ENCODE measurements at regions not wholly inside any gene's neighbourhood (a gene's known extent, or its start where the extent isn't known, plus 50 kb on each side); places are given as distances from the start of the nearest gene placed in this dataset.
"Not testable (repeated sequence)": the region's sequence is repeated elsewhere in the genome, so short reads cannot be mapped to it uniquely, and the experiment has no call there.

- CTCF ChIA-PET, result no interaction called here
- Histone ChIP-seq H3K27ac (ENCODE audit: low read depth, low read length) (no peak overlapping the region), H3K27me3 (ENCODE audit: control insufficient read depth in 2 of 2, insufficient read depth in 2 of 2, low read length in 2 of 2) (no peaks in the 10 kb centered on the region), H3K9me3 (ENCODE audit: control insufficient read depth in 2 of 3, low read length in 3 of 3) (no peaks in the 10 kb centered on the region), H3K4me1 (ENCODE audit: control insufficient read depth in 2 of 2, insufficient read depth in 2 of 2, low read length in 2 of 2) (no peaks in the 10 kb centered on the region), H3K4me3 (ENCODE audit: low read length) (no peak overlapping the region), H3K36me3 (ENCODE audit: control insufficient read depth in 2 of 3, insufficient read depth in 3 of 3, low read length in 3 of 3) (no peaks in the 10 kb centered on the region)
- POLR2A ChIA-PET, result no interaction called here
- ATAC-seq (no peak), DNase-seq (no peak)
- H3K27me3 Mint-ChIP-seq, result no peaks in the 10 kb centered on the region
- no peak overlapping the region for H3K27ac Mint-ChIP-seq
- intact Hi-C loops (cut with micrococcal nuclease), result no loop called here
- H3K9me3 Mint-ChIP-seq, result peaks cover 0 to 25% (median 7%) of the 10 kb centered on the region in 11 donors
- no peaks in the 10 kb centered on the region for H3K4me1 Mint-ChIP-seq
- no peaks in the 10 kb centered on the region for H3K36me3 Mint-ChIP-seq
- no peak overlapping the region for H3K4me3 Mint-ChIP-seq
Observed at GRCh38 chr4:12472087-12472486, 1012.1 kb downstream of the RAB28 start.

GRCh38 chr4:12471193-12471592 is 1012.9 kb downstream of the RAB28 start:
- ChIA-PET CTCF (no interaction called here), POLR2A (no interaction called here)
- H3K27ac ChIP-seq (ENCODE audit: low read depth, low read length), result no peak overlapping the region
- H3K36me3 Mint-ChIP-seq, result no peaks in the 10 kb centered on the region
- H3K4me3 Mint-ChIP-seq, result no peak overlapping the region
- no peaks in the 10 kb centered on the region for H3K9me3 ChIP-seq (ENCODE audit: control insufficient read depth in 2 of 3, low read length in 3 of 3)
- H3K4me1 ChIP-seq (ENCODE audit: control insufficient read depth in 2 of 2, insufficient read depth in 2 of 2, low read length in 2 of 2), result no peaks in the 10 kb centered on the region
- no peaks in the 10 kb centered on the region for H3K36me3 ChIP-seq (ENCODE audit: control insufficient read depth in 2 of 3, insufficient read depth in 3 of 3, low read length in 3 of 3)
- DNase-seq (no peak), ATAC-seq (no peak)
- H3K27ac Mint-ChIP-seq, result no peak overlapping the region
- peaks cover 0 to 25% (median 6%) of the 10 kb centered on the region in 11 donors for H3K9me3 Mint-ChIP-seq
- no peaks in the 10 kb centered on the region for H3K27me3 Mint-ChIP-seq
- H3K4me3 ChIP-seq (ENCODE audit: low read length), result no peak overlapping the region
- H3K4me1 Mint-ChIP-seq, result no peaks in the 10 kb centered on the region
- no peaks in the 10 kb centered on the region for H3K27me3 ChIP-seq (ENCODE audit: control insufficient read depth in 2 of 2, insufficient read depth in 2 of 2, low read length in 2 of 2)
- intact Hi-C loops (cut with micrococcal nuclease), result no loop called here

DNA sequence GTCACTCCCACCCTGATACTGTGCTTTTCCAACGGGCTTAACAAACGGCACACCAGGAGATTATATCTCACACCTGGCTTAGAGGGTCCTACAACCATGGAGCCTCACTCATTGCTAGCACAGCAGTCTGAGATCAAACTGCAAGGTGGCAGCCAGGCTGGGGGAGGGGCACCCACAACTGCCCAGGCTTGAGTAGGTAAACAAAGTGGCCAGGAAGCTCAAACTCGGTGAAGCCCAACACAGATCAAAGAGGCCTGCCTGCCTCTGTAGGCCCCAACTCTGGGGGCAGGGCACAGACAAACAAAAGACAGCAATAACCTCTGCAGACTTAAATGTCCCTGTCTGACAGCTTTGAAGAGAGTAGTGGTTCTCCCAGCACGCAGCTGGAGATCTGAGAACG is 1022.6 kb downstream of the RAB28 start:
- H3K9me3 ChIP-seq (ENCODE audit: control insufficient read depth in 2 of 3, low read length in 3 of 3); H3K27me3 ChIP-seq (ENCODE audit: control insufficient read depth in 2 of 2, insufficient read depth in 2 of 2, low read length in 2 of 2); POLR2A ChIA-PET; H3K36me3 ChIP-seq (ENCODE audit: control insufficient read depth in 2 of 3, insufficient read depth in 3 of 3, low read length in 3 of 3); CTCF ChIA-PET; H3K4me1 Mint-ChIP-seq; H3K4me1 ChIP-seq (ENCODE audit: control insufficient read depth in 2 of 2, insufficient read depth in 2 of 2, low read length in 2 of 2); intact Hi-C loops (cut with micrococcal nuclease); H3K27me3 Mint-ChIP-seq; H3K36me3 Mint-ChIP-seq; DNase-seq; H3K4me3 Mint-ChIP-seq; H3K27ac Mint-ChIP-seq; ATAC-seq; H3K4me3 ChIP-seq (ENCODE audit: low read length); H3K27ac ChIP-seq (ENCODE audit: low read depth, low read length): not testable (repeated sequence)
- peaks cover 5 to 20% (median 11%) of the 10 kb centered on the region in 11 donors for H3K9me3 Mint-ChIP-seq

- CTCF ChIA-PET, result no interaction called here
- H3K27me3 Mint-ChIP-seq, result no peaks in the 10 kb centered on the region
- H3K4me1 ChIP-seq (ENCODE audit: control insufficient read depth in 2 of 2, insufficient read depth in 2 of 2, low read length in 2 of 2), result no peaks in the 10 kb centered on the region
Observed at GRCh38 chr4:12459126-12459525, 1025.0 kb downstream of the RAB28 start.

DNA sequence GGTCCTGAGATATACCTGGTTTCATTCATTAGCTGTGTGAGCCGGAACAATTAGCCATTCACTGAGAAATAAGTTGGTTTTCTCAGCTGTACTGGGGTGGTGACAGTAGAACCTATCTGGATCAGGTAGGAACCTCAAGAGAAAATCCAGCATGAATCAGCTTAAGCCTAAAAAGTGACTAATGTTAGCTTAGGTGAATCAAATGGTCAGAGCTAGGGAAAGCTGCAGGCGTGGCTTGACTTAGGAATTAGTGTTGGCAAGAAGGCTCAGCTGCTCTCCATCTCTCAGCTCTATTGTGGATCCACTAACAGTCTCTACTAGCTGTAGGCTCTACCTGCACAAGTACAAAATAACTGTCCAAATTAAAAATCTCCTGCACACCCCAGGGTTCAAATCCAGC is 1025.5 kb downstream of the RAB28 start:
- ATAC-seq (no peak), DNase-seq (no peak)
- Mint-ChIP-seq H3K4me1 (no peaks in the 10 kb centered on the region), H3K27ac (no peak overlapping the region), H3K36me3 (no peaks in the 10 kb centered on the region), H3K27me3 (no peaks in the 10 kb centered on the region), H3K4me3 (no peak overlapping the region), H3K9me3 (peaks cover 0 to 20% (median 10%) of the 10 kb centered on the region in 11 donors)
- Histone ChIP-seq H3K9me3 (ENCODE audit: control insufficient read depth in 2 of 3, low read length in 3 of 3) (no peaks in the 10 kb centered on the region), H3K27me3 (ENCODE audit: control insufficient read depth in 2 of 2, insufficient read depth in 2 of 2, low read length in 2 of 2) (no peaks in the 10 kb centered on the region), H3K4me1 (ENCODE audit: control insufficient read depth in 2 of 2, insufficient read depth in 2 of 2, low read length in 2 of 2) (no peaks in the 10 kb centered on the region), H3K4me3 (ENCODE audit: low read length) (no peak overlapping the region), H3K27ac (ENCODE audit: low read depth, low read length) (no peak overlapping the region), H3K36me3 (ENCODE audit: control insufficient read depth in 2 of 3, insufficient read depth in 3 of 3, low read length in 3 of 3) (no peaks in the 10 kb centered on the region)
- intact Hi-C loops (cut with micrococcal nuclease), result no loop called here
- CTCF ChIA-PET, result no interaction called here
- POLR2A ChIA-PET, result no interaction called here

More at GRCh38 chr4:12459126-12459525, 1025.0 kb downstream of the RAB28 start:
- H3K27me3 ChIP-seq (ENCODE audit: control insufficient read depth in 2 of 2, insufficient read depth in 2 of 2, low read length in 2 of 2), result no peaks in the 10 kb centered on the region
- POLR2A ChIA-PET, result no interaction called here
- no peak overlapping the region for H3K27ac ChIP-seq (ENCODE audit: low read depth, low read length)
- H3K36me3 ChIP-seq (ENCODE audit: control insufficient read depth in 2 of 3, insufficient read depth in 3 of 3, low read length in 3 of 3), result no peaks in the 10 kb centered on the region
- H3K9me3 Mint-ChIP-seq, result peaks cover 4 to 20% (median 11%) of the 10 kb centered on the region in 11 donors
- no peak for ATAC-seq
- H3K36me3 Mint-ChIP-seq, result no peaks in the 10 kb centered on the region
- H3K4me1 Mint-ChIP-seq, result no peaks in the 10 kb centered on the region
- no peak overlapping the region for H3K4me3 ChIP-seq (ENCODE audit: low read length)
- H3K9me3 ChIP-seq (ENCODE audit: control insufficient read depth in 2 of 3, low read length in 3 of 3), result no peaks in the 10 kb centered on the region
- no peak overlapping the region for H3K27ac Mint-ChIP-seq
- no peak for DNase-seq
- intact Hi-C loops (cut with micrococcal nuclease), result no loop called here
- H3K4me3 Mint-ChIP-seq, result no peak overlapping the region

DNA sequence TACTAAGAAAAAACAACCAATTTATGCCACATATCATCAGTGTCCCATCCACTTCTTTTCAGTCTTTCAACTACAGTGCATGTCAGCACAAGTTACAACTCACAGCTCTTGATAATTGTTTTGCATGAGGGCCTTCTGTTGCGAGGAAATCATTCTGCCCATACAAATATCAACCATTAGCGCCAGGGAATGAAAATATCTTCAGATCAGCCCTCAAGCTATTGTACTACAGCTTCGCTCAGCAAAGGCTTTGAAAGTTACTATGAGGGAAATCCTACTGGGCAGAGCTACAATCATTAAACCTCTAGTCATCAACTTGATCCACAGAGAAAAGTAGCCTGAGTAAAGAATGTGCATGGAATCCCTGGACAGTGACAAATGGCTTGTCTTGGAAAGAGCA is 1023.6 kb upstream of the HS3ST1 start:
- Mint-ChIP-seq H3K4me3 (no peak overlapping the region), H3K4me1 (no peaks in the 10 kb centered on the region)

GRCh38 chr4:12447451-12447850 is 1018.8 kb upstream of the HS3ST1 start:
- ChIA-PET POLR2A (no interaction called here), CTCF (no interaction called here)
- Histone ChIP-seq H3K9me3 (ENCODE audit: control insufficient read depth in 2 of 3, low read length in 3 of 3) (peaks cover 0 to 1% (median 0%) of the 10 kb centered on the region in 3 experiments), H3K36me3 (ENCODE audit: control insufficient read depth in 2 of 3, insufficient read depth in 3 of 3, low read length in 3 of 3) (no peaks in the 10 kb centered on the region), H3K4me3 (ENCODE audit: low read length) (no peak overlapping the region), H3K27me3 (ENCODE audit: control insufficient read depth in 2 of 2, insufficient read depth in 2 of 2, low read length in 2 of 2) (no peaks in the 10 kb centered on the region), H3K4me1 (ENCODE audit: control insufficient read depth in 2 of 2, insufficient read depth in 2 of 2, low read length in 2 of 2) (no peaks in the 10 kb centered on the region), H3K27ac (ENCODE audit: low read depth, low read length) (no peak overlapping the region)
- ATAC-seq, result no peak
- Mint-ChIP-seq H3K27ac (no peak overlapping the region), H3K4me3 (no peak overlapping the region), H3K9me3 (peaks cover 6 to 34% (median 19%) of the 10 kb centered on the region in 11 donors), H3K4me1 (no peaks in the 10 kb centered on the region), H3K36me3 (no peaks in the 10 kb centered on the region), H3K27me3 (no peaks in the 10 kb centered on the region)
- intact Hi-C loops (cut with micrococcal nuclease), result no loop called here
- DNase-seq, result no peak

More for the DNA sequence above, 1023.6 kb upstream of the HS3ST1 start:
- no peak overlapping the region for H3K27ac ChIP-seq (ENCODE audit: low read depth, low read length)
- intact Hi-C loops (cut with micrococcal nuclease), result no loop called here
- no peaks in the 10 kb centered on the region for H3K4me1 ChIP-seq (ENCODE audit: control insufficient read depth in 2 of 2, insufficient read depth in 2 of 2, low read length in 2 of 2)
- Mint-ChIP-seq H3K36me3 (no peaks in the 10 kb centered on the region), H3K27me3 (no peaks in the 10 kb centered on the region), H3K27ac (no peak overlapping the region), H3K9me3 (peaks cover 5 to 35% (median 14%) of the 10 kb centered on the region in 11 donors)
- ATAC-seq, result no peak
- H3K36me3 ChIP-seq (ENCODE audit: control insufficient read depth in 2 of 3, insufficient read depth in 3 of 3, low read length in 3 of 3), result no peaks in the 10 kb centered on the region
- H3K9me3 ChIP-seq (ENCODE audit: control insufficient read depth in 2 of 3, low read length in 3 of 3), result peaks cover 0 to 5% (median 0%) of the 10 kb centered on the region in 3 experiments
- no peaks in the 10 kb centered on the region for H3K27me3 ChIP-seq (ENCODE audit: control insufficient read depth in 2 of 2, insufficient read depth in 2 of 2, low read length in 2 of 2)
- DNase-seq, result no peak
- ChIA-PET CTCF (no interaction called here), POLR2A (no interaction called here)
- no peak overlapping the region for H3K4me3 ChIP-seq (ENCODE audit: low read length)

Data from naive thymus-derived CD4-positive, alpha-beta T cell (primary cell).